GM19395 (cell line): ENCODE measurements at regions not wholly inside any gene's neighbourhood (a gene's known extent, or its start where the extent isn't known, plus 50 kb on each side); places are given as distances from the start of the nearest gene placed in this dataset.

ENCODE experiments used
- ATAC-seq: cut with Tn5 transposase; IDR thresholded peaks from one replicate; pipeline ENCODE4 v1.9.1; 2021; ENCODE audit warnings: mild to moderate bottlenecking, moderate library complexity; ENCODE audit not compliant: unreplicated experiment

DNA sequence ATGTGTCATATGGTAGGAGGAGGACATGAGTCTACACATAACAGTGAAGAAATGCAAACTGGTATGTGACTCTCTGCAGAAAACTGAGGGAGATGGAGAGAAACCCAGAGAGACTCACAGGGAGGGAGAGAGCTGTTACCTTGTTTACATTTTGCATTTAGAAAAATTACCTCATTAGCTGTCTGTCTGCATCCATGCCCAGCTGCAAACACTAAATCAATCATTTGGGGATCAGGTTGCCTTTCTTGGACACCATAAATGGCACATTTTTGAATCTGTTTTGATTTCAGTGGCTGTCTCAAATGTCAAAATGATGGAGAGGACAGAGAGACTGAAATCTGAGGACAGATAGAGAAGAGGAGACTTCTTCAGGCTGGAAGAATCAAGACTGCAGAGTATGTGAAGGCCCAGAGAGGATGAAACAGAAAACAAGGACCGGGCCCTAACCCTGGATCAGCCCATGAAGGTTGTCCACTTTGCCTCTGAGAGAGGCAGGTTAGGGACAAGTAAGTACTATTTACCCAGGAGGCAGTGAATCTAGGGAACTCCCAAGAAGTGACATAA, 92.2 kb downstream of the UNC5CL start:
- ATAC-seq, result no peak

DNA sequence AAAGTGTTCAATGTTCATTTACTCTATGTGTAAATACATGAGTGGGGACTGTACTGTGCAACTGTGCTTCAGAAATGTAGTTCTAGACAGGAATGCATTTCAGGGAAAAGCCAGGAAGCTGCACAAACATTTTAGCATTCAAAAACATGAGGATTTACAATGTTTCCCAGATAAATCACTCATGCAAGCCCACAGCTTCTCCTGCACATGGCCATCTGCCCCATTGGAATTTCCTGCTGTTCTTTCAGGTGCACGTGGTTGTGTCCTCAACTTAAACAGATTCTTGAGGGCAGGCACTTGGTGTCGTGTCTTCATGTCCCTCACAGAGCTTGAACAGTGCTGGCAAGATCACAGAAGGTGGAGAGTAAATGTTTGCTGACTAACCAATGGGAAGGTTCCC, 101.5 kb downstream of the UNC5CL start:
- no peak for ATAC-seq

DNA sequence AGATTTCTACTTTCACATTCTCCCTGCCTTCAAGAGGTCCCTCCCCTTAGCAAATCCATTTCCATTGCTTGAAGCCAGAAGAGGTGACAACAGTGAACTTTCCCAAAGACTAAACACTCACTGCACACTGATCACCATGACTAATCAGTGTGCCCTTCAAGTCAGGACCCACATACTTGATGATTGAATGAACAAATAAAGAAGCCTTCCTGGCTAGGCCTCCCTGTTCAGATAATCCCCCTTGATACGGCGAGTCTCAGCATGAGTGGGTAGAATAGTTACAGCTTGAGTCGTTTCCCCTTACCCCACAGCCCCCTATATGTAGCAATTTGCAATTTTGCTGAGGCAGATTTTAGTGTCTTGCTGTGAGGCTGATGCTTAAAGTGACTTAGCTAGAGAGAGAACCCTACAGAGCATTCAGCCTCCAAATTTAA, 102.2 kb downstream of the UNC5CL start:
- ATAC-seq, result no peak

DNA sequence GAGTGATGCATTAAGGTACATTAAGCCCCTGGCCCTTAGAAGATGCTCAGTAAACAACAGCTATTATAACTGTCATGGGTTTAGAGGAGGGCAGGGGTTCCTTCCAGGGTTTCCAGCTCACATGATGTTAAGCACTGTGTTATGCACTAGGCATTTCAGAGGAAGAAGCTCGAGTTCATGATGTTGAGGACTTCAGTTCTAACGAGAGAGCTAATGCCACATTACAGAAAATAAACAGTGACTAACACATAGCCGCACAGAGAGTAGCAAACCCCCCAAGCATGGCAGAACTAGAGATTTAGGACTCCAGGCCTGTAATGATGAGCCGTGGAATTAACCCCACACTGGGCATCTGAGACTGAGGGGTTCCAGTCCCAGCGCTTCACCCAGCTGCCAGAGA, 105.2 kb downstream of the UNC5CL start:
- ATAC-seq, result no peak

DNA sequence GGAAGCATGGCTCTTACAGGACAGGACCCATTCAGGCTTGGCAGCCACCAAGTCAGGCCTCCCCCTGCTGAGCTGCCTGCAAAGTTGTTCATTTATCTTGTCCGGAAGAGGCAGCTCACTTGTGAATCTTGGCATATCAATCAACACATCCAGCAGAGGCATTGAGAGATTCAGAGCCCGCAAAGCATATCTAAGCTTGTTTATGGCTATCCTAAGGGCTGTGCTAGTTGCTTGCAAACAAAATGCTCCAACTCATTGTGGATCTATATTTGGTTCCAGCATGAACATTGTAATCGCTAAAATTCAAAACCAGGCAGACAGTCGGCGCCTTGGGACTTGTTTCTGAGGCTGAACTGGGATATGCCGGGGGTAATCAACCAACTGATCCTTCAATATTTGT, 106.1 kb downstream of the UNC5CL start:
- no peak for ATAC-seq

DNA sequence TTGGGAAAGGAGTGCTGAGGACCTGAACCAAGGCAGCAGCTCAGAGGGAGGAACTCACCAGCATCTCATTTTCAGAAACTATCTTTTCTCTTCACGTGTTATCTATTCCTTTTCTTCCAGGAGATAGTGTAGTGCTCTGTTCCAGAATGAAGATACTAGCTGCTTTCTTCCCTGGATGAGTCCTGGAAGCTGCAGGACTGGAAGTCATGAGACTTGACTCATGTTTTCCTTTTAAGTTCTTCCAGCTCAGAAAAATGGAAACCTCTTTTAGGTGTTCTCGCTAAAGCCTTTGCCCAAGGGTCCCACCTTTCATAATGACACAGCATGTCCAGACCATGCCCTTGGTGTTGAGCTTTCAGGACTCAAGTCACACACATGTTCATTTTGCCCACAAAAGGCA, 106.7 kb downstream of the UNC5CL start:
- no peak for ATAC-seq

DNA sequence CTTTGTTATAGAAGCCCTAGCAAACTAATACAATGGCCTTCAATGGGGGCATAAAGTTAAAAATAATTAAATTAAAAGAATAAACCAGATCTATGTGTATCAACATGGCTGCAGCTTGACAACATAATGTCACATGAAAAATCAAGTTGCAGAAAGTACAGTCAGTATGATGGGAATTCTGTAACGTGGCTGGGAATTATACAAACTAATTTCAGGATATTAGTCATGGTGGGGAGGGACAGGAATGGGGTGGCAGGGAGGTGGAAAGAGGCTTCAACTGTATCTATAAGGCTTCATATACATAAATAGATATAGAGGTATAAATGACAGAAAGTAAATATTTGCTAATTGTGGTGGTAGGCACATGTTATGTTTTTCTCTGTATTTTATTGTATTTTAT, 107.1 kb downstream of the UNC5CL start:
- ATAC-seq, result no peak

DNA sequence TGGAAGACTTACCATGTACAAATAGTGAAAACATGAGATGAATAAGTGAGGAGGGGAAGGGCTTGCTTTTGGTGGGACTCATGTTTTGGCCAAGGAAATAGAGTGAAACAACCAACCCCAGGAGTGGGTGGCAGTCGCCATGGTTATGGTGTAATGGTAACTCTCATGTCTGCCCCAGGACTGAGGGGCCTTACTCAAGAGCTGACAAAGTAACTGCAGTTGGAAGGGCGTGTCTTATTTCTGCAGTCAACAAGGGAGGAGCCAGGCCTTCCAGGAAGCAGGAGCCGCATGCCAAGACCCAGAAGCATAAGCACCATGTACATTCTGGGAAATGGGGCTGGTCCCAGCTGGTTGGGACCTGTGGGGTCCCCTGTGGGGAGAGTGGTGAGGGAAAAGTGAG, 108.5 kb downstream of the UNC5CL start:
- no peak for ATAC-seq

DNA sequence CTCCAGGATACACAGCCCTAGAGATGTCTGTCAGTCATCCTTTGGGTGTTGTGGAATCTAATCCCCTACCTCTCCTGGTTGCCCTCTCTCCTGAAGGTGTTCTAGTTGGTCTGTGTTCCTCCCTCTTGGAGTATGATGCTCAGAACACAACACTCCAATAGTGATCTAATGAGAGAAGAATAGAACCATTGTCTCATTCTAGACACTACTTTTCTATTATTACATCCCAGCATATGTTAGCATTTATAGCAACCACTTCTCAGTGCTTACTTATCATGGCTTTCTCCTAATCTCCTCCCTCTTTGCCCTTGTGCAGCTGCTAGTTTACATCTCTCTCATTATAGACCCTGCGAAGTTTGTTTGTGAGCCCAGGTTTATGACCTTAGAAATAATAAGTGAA, 109.0 kb downstream of the UNC5CL start:
- no peak for ATAC-seq

DNA sequence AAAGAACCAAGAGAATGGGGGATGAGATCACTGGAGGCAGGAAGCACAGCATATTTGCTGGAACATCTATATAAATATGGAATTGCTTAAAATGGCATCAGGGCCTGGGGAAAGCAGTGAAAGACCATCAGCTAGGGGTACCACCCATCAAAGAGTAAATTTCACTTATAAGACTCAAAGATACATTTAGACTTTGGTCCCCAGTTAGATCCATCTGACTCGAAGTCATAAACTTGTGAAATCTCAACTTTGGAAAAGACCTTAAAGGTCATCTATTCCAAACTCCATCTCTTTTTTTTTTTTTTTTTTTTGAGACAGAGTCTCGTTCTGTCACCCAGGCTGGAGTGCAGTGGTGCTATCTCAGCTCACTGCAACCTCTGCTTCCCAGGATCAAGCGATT, 109.8 kb downstream of the UNC5CL start:
- ATAC-seq, result no peak

DNA sequence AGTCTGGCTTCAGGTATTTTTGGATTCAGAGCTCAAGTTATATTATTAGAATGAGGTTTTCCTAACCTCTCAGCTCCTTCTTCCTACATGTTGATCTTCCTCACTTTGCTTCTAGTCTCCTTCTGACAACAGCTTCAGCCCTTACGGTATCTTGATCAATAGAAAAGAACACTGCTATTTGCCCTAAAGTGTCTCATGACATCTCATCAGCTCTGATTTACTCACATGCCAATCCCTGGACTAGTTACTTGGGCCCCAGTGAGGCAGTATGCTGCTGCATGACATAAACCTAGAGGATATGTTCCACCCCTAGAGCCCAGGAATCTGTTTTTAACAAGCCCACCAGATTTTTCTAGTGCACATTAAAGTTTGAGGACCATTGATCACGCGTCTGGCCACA, 110.3 kb downstream of the UNC5CL start:
- ATAC-seq, result no peak

DNA sequence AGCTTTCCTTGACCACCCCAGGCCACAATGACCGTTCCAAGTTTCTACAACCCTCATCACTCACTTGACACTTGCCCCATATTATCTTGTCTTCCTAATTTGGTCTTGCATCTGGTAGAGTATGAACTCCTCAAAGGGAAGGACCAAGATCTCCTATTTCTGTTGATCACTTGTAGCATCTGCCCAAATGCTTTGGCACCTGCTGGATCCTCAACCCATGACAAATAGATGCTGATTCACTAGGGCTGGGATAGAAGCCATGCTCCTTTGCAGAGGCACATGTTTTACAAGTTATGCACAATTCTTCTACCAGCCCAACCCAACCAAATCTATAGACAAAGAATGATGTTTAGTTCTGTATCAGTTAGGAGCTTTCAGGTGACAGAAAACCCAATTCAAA, 110.7 kb downstream of the UNC5CL start:
- ATAC-seq, result no peak

DNA sequence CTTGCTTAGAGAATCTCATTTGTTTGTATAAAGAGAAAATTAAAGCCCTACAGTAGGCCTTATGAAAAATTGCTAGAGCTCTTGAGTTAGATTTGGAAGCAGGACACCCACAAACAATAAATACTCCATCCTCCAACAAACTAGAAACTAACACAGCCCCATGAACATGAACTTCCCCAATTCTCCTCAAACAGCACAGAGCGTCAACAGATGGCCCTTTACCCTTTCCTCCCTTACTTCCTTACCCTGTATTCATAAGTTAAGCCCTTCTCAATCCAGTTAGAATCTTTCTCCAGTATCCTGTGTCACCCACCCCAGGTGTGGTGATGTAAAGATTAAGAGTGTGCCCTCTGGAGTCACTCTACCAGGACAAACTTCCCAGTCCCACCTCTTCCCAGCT, 113.7 kb downstream of the UNC5CL start:
- ATAC-seq, result no peak

DNA sequence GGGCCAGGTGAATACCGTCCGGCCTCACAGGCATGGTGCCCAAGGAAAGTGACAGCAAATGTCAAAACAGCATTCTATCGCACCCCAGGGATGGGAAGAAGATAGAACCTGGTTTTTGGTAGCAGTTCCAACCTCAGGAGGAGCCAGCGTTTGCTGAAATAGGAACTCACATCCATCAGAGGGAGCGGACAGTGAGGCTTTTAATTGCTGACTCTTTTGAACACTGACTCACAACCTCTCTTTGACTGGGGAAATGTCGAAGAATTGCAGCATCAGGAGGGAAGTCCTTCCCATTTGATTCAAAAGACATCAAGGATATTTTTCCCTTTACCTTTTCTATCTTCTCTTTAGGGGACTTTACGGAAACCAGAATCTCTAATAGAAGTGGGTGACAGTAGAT, 114.2 kb downstream of the UNC5CL start:
- no peak for ATAC-seq

DNA sequence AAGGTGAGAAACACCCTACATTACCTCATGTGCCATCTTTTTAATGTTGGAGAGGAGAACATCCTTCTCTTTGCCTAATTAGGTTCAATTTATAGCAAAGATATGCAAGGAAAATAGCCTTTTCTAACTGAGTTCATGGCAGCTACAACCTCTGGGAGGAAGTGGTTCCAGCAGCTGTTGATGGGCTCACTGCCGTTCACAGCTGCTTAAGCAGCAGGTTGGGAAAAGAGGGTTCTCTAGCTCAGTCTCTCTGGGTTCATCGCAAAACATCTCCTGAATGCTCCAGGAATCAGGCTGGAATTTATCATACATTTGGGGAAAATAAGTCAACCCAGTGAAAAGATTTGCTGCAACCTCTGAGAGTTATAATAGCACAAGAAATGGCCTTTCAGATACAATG, 115.1 kb downstream of the UNC5CL start:
- ATAC-seq, result no peak

DNA sequence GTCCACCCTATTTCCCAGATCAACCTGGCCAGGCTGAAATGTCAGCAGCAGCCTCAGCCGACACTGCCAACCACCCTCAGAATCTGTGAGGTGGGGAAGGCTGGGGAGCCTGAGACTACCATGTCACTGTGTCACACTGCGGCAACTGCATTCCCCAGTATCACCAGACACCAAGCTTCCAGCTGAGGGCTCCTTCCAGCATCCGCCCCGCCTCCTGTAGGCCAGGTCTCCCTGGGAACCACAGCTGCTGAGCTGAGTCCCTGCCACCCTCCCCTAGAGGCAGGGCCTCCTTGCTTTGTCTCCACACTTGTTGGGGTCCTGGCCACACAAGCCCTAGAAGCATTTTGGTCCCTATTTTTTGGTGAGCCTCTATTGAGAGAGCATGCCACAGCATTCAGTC, 115.7 kb downstream of the UNC5CL start:
- ATAC-seq, result no peak

DNA sequence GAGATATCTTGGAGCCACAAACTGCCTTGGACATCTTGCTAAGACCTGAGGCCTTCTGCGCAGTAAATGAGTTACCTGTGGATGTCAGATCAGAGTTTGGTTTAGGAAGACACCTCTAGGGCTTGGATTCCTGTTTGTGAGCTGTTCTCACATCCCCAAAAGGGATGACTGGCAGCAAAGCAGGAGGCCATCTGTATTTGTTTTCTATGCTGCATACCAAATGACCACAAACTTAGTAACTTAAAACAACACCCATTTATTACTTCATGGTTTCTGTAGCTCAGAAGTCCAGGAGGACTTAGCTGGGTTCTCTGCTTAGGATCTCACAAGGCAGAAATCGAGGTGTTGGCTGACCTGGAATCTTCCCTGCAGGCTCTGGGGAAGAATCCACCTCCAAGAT, 116.7 kb downstream of the UNC5CL start:
- ATAC-seq, result no peak

DNA sequence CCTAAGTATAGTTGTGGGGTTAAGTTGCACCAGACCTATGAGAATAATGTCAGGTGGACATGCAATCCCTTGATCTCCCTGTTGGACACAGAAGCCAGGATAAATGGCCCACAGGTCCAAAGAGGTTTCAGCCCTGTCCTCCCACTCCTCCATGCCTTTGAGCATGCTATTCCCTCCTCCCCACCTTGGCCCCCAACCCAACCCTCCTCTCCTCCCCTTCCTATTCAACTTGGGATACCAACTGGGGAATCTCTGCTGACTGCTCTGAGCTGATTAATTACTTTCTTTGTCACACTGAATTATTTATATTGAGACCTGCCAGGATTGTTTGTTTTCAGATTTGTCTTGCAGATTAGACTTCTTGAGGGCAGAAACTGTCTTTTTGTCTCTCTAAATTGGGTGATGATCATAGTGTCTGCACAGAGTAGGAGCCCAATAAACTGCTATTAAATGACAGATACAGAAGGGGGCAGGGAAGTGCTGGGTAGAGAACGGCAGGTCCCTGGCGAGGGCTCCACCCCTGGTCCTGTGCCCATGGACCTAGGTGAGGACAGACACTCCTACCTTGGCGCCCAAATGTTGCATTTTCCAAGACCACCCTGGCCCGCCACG, 120.9 kb downstream of the UNC5CL start:
- ATAC-seq, result no peak

DNA sequence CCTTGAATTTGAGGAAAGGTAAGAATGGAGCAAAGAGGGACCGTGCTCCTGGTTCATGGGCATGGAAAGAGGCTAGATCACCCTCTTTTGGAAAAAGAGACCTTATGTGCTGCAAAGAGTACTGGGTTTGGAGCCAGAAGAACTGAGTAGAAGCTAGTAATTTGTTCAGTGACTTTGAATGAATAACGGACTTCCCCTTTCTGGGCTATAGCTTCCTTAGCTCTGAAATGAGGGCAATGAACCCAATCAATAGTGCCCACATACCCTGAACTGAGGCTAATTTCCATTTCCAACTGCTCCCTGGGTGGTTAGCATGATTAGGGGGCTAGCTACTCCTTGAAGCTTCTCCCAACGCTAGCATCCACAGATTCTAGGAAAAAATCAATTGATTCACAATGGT, 121.4 kb downstream of the UNC5CL start:
- ATAC-seq, result no peak

DNA sequence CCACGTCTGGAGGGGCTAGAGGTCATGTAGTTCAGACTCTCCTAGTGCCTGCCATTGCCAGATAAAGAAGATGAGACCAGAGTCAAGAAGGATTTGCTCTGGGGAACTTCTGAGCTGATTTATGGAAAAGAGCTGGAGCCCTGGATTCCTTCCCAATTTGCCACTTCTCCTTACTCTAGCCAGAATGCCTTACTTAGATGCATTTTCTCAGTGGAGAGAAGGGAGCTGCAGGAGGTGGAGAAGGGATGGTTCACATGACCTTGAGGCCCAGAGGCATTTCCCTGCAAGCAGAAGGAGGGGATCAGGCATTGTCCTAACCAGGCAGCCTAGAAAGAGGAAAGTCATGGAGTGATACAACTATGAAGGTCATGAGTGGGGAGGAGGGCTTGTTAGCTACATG, 122.2 kb downstream of the UNC5CL start:
- no peak for ATAC-seq

DNA sequence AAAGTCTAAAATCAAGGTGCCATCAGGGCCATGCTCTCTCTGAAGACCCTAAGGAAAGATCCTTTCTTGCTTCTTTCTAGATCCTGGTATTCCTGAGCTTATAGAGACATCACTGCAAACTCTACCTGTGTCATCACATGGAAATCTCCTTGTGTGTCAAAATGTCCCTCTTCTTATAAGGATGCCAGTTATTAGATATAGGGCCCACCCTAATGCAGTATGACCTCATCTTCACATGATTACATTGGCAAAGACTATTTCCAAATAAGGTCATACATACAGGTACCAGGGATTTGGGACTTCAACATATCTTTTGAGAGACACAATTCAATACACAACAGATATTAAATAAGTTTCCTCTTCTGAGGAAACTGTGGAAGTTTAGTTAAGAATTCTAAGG, 123.9 kb downstream of the UNC5CL start:
- no peak for ATAC-seq

DNA sequence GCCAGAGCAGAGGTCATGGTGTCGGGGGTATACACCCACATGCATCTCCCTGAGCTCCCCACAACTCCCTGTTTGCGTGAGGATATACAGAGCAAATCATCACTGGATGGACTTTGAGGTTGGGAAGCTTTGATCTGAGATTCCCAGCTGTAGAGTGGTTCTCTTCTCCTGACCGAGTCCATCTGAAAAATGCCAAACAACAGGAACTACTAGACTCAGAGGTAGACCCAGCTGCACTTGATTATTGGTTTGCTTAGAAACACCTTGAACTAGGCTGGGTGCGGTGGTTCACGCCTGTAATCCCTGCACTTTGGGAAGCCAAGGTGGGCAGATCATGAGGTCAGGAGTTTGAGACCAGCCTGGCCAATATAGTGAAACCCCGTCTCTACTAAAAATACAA, 125.0 kb downstream of the UNC5CL start:
- no peak for ATAC-seq
